ENCODE measurements at regions not wholly inside any gene's neighbourhood (a gene's known extent, or its start where the extent isn't known, plus 50 kb on each side); places are given as distances from the start of the nearest gene placed in this dataset.

- DNase-seq (ENCODE audit: low read depth): no peak
Observed at GRCh38 chr2:12795851-12796250, 79.1 kb downstream of the TRIB2 start.

GRCh38 chr2:12796657-12797056 lies 79.9 kb downstream of the TRIB2 start:
- no peak for DNase-seq (ENCODE audit: low read depth)

GRCh38 chr2:12797815-12798214 lies 81.1 kb downstream of the TRIB2 start:
- no peak for DNase-seq (ENCODE audit: low read depth)

GRCh38 chr2:12803607-12804006 lies 86.9 kb downstream of the TRIB2 start:
- DNase-seq (ENCODE audit: low read depth): no peak

GRCh38 chr2:12804091-12804856 lies 87.5 kb downstream of the TRIB2 start:
- DNase-seq (ENCODE audit: low read depth): no peak

- DNase-seq (ENCODE audit: low read depth): no peak
Observed at GRCh38 chr2:12805033-12805432, 88.3 kb downstream of the TRIB2 start.

GRCh38 chr2:12806549-12807242 lies 90.0 kb downstream of the TRIB2 start:
- DNase-seq (ENCODE audit: low read depth): no peak

- DNase-seq (ENCODE audit: low read depth): no peak
Observed at GRCh38 chr2:12807907-12808810, 91.4 kb downstream of the TRIB2 start.

GRCh38 chr2:12809526-12809925 lies 92.8 kb downstream of the TRIB2 start:
- no peak for DNase-seq (ENCODE audit: low read depth)

GRCh38 chr2:12811916-12812315 lies 95.2 kb downstream of the TRIB2 start:
- no peak for DNase-seq (ENCODE audit: low read depth)

GRCh38 chr2:12813166-12813565 lies 96.4 kb downstream of the TRIB2 start:
- DNase-seq (ENCODE audit: low read depth): no peak

- DNase-seq (ENCODE audit: low read depth): no peak
Observed at GRCh38 chr2:12816379-12817306, 99.9 kb downstream of the TRIB2 start.

- no peak for DNase-seq (ENCODE audit: low read depth)
Observed at GRCh38 chr2:12817870-12818269, 101.1 kb downstream of the TRIB2 start.

- DNase-seq (ENCODE audit: low read depth): no peak
Observed at GRCh38 chr2:12818416-12819102, 101.8 kb downstream of the TRIB2 start.

GRCh38 chr2:12819103-12819475 lies 102.4 kb downstream of the TRIB2 start:
- DNase-seq (ENCODE audit: low read depth): no peak

- no peak for DNase-seq (ENCODE audit: low read depth)
Observed at GRCh38 chr2:12819721-12820120, 103.0 kb downstream of the TRIB2 start.

GRCh38 chr2:12821656-12822055 lies 104.9 kb downstream of the TRIB2 start:
- DNase-seq (ENCODE audit: low read depth): no peak

- DNase-seq (ENCODE audit: low read depth): no peak
Observed at GRCh38 chr2:12824351-12824777, 107.6 kb downstream of the TRIB2 start.

GRCh38 chr2:12824778-12825379 lies 108.1 kb downstream of the TRIB2 start:
- no peak for DNase-seq (ENCODE audit: low read depth)

GRCh38 chr2:12826781-12827180 lies 110.0 kb downstream of the TRIB2 start:
- DNase-seq (ENCODE audit: low read depth): no peak
